ENCODE measurements at regions not wholly inside any gene's neighbourhood (a gene's known extent, or its start where the extent isn't known, plus 50 kb on each side); places are given as distances from the start of the nearest gene placed in this dataset.

DNA sequence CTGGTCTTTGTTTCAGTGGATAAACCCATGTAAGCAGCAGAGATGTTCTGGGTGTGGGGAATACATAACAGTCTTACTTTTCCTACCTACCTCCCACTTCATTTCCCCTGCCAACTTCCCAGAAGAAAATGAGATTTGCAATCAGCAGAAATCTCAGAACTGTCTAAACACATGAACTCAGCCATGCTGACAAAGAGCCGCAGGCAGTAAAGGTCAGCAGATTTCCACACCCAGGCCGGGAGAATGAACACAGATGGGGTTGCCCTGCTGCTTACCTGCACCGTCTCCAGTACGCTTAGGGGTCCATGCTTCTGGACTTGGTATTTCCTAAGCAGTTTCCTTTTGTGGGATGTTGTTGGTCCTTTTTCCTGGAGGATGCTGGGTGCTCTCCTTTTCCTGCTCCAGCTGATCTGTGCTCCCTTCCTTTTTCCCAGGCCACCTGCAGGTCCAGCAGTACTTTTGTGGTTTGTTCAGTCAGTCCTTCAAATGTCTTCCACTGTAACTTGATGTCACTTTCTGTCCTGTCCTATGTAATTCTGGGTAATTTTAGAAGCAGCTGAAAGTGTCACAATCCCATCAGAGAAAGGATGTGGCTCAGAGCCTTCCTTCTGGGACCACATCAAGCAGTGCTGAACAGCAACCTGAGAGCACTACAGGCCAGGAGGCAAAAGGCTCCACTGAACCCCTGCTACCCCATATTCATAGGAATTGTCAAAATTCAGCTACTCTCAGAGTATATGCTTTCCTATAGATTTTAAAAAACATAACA lies 129.0 kb downstream of the CEP57L1 start:
- no peak overlapping the region for H3K9ac ChIP-seq (ENCODE audit: low read length in 5 of 5)
- no peaks in the 10 kb centered on the region for H3K36me3 ChIP-seq (ENCODE audit: control insufficient read depth in 5 of 5, insufficient read depth in 5 of 5, low read length in 5 of 5)
- no peaks in the 10 kb centered on the region for H3K27me3 ChIP-seq (ENCODE audit: control insufficient read depth in 5 of 5, insufficient read depth in 4 of 5, low read length in 5 of 5)
- H3K9me3 ChIP-seq (ENCODE audit: control insufficient read depth in 5 of 5, low read length in 5 of 5): no peaks in the 10 kb centered on the region
- H3K4me3 ChIP-seq (ENCODE audit: low read depth in 1 of 5, low read length in 5 of 5): no peak overlapping the region
- H3K27ac ChIP-seq (ENCODE audit: low read depth, low read length): no peak overlapping the region
- H3K4me1 ChIP-seq (ENCODE audit: control insufficient read depth in 5 of 5, insufficient read depth in 5 of 5, low read length in 5 of 5): peaks cover 2 to 13% (median 9%) of the 10 kb centered on the region in 5 donors

DNA sequence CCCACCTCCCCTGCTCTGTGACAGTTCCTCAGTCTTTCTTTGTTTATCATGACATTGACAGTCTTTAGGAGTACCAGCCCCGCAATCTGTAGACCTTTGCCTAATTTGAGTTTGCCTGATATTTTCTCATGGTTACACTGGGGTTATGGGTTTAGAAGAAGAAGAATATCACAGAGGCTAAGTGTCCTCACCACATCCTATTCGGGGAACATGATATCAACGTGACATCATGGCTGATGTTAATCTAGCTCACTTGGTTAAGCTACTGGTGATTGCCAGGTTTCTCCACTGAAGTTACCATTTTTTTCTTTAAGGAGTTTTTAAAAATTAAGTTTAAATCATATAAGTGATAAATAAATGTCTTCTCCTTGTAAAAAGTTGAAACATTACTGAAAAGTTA lies 127.5 kb downstream of the CEP57L1 start:
- peaks cover 4 to 13% (median 9%) of the 10 kb centered on the region in 5 donors for H3K4me1 ChIP-seq (ENCODE audit: control insufficient read depth in 5 of 5, insufficient read depth in 5 of 5, low read length in 5 of 5)
- H3K4me3 ChIP-seq (ENCODE audit: low read depth in 1 of 5, low read length in 5 of 5): no peak overlapping the region
- no peak overlapping the region for H3K27ac ChIP-seq (ENCODE audit: low read depth, low read length)
- no peaks in the 10 kb centered on the region for H3K27me3 ChIP-seq (ENCODE audit: control insufficient read depth in 5 of 5, insufficient read depth in 4 of 5, low read length in 5 of 5)
- H3K36me3 ChIP-seq (ENCODE audit: control insufficient read depth in 5 of 5, insufficient read depth in 5 of 5, low read length in 5 of 5): no peaks in the 10 kb centered on the region
- H3K9ac ChIP-seq (ENCODE audit: low read length in 5 of 5): no peak overlapping the region
- H3K9me3 ChIP-seq (ENCODE audit: control insufficient read depth in 5 of 5, low read length in 5 of 5): no peaks in the 10 kb centered on the region

DNA sequence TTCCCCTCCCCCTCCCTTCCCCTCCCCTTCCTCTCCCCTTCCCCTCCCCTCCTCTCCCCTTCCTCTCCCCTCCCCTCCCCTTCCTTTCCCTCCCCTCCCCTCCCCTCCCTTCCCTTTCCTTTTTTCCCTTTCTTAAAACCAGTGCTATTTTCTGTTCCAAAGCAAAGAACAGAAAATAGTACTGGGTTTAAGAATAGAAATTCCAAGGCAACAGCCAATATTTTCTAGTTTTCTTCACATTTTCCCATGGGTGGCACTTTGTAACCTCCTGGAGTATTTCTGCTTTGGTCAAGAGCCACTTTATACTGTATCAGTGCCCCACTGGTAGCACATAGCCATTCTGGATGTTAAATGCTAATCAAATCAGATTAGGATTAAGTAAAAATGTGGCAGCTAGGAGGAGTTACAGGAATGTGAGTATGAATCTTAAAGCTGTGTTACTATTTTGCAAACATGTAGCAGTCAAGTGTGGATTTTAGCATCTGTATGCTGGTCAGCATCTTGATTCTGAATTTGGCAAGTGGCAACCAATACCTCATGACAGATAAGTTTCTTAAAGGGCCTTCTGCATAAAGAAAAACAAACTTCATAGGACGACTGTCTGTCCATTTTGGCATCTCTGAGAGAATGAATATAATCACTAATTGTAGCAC lies 126.4 kb downstream of the CEP57L1 start:
- Histone ChIP-seq H3K4me3 (ENCODE audit: low read depth in 1 of 5, low read length in 5 of 5) (no peak overlapping the region), H3K4me1 (ENCODE audit: control insufficient read depth in 5 of 5, insufficient read depth in 5 of 5, low read length in 5 of 5) (peaks cover 4 to 13% (median 9%) of the 10 kb centered on the region in 5 donors), H3K36me3 (ENCODE audit: control insufficient read depth in 5 of 5, insufficient read depth in 5 of 5, low read length in 5 of 5) (no peaks in the 10 kb centered on the region), H3K9ac (ENCODE audit: low read length in 5 of 5) (no peak overlapping the region), H3K9me3 (ENCODE audit: control insufficient read depth in 5 of 5, low read length in 5 of 5) (no peaks in the 10 kb centered on the region), H3K27me3 (ENCODE audit: control insufficient read depth in 5 of 5, insufficient read depth in 4 of 5, low read length in 5 of 5) (no peaks in the 10 kb centered on the region), H3K27ac (ENCODE audit: low read depth, low read length) (peak overlapping the region; percentile 21)

Data from subcutaneous abdominal adipose tissue (tissue), 5 donors.